Embryonic facial prominence (tissue), 1 donor: ENCODE measurements at regions not wholly inside any gene's neighbourhood (a gene's known extent, or its start where the extent isn't known, plus 50 kb on each side); places are given as distances from the start of the nearest gene placed in this dataset.

ENCODE experiments used
- DNase-seq: peaks from one replicate; pipeline ENCODE4 v3.0.0-alpha.2; 2016; ENCODE audit errors: extremely low spot score

- DNase-seq, result no peak
These were observed 295.0 kb downstream of the ZNF536 start for GRCh38 chr19:30667227-30667626.

GRCh38 chr19:30666301-30666803, 294.2 kb downstream of the ZNF536 start:
- no peak for DNase-seq

- no peak for DNase-seq
These were observed 293.3 kb downstream of the ZNF536 start for GRCh38 chr19:30665449-30665848.

GRCh38 chr19:30663611-30664174, 291.5 kb downstream of the ZNF536 start:
- DNase-seq, result no peak

GRCh38 chr19:30662211-30662861, 290.2 kb downstream of the ZNF536 start:
- DNase-seq, result no peak

GRCh38 chr19:30659638-30660037, 287.5 kb downstream of the ZNF536 start:
- DNase-seq, result no peak

GRCh38 chr19:30656520-30657100, 284.4 kb downstream of the ZNF536 start:
- DNase-seq, result no peak

GRCh38 chr19:30653646-30654386, 281.6 kb downstream of the ZNF536 start:
- no peak for DNase-seq

GRCh38 chr19:30652751-30653150, 280.6 kb downstream of the ZNF536 start:
- no peak for DNase-seq

GRCh38 chr19:30651691-30652090, 279.5 kb downstream of the ZNF536 start:
- DNase-seq, result no peak

GRCh38 chr19:30651066-30651465, 278.9 kb downstream of the ZNF536 start:
- DNase-seq, result no peak

GRCh38 chr19:30649934-30650614, 277.9 kb downstream of the ZNF536 start:
- DNase-seq, result peak; percentile 70

- DNase-seq, result no peak
These were observed 277.0 kb downstream of the ZNF536 start for GRCh38 chr19:30648866-30649862.

- no peak for DNase-seq
These were observed 275.9 kb downstream of the ZNF536 start for GRCh38 chr19:30647891-30648720.

GRCh38 chr19:30646806-30647205, 274.6 kb downstream of the ZNF536 start:
- DNase-seq, result no peak

GRCh38 chr19:30645946-30646577, 273.9 kb downstream of the ZNF536 start:
- DNase-seq, result no peak

- DNase-seq, result peak; percentile 49
These were observed 268.2 kb downstream of the ZNF536 start for GRCh38 chr19:30640252-30640965.

- DNase-seq, result no peak
These were observed 266.7 kb downstream of the ZNF536 start for GRCh38 chr19:30638889-30639288.

- DNase-seq, result no peak
These were observed 265.7 kb downstream of the ZNF536 start for GRCh38 chr19:30637926-30638325.
